ENCODE measurements at regions not wholly inside any gene's neighbourhood (a gene's known extent, or its start where the extent isn't known, plus 50 kb on each side); places are given as distances from the start of the nearest gene placed in this dataset.
"Not testable (repeated sequence)": the region's sequence is repeated elsewhere in the genome, so short reads cannot be mapped to it uniquely, and the experiment has no call there.

DNA sequence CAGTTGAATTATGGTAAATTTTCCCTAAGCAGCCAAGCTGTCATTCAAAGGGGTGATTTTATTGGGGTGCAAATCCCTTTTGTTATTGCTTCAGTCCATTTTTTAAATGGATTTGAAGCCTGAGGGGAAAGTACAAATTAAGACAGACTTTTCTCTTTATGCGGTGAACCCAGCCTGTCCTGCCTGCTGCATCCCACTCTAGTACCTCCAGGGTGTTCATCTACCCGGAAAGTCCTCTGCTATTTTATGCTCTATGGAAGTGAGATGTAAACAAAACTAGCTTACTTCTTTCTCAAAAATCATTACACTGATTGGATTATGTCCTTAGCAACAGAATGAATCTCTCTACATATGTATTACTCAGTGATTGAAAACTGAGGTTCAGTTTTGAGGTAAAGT, 1088.9 kb upstream of the CITED2 start:
- Histone ChIP-seq H3K9ac (ENCODE audit: low read length) (peak overlapping the region; percentile 89), H3K4me1 (ENCODE audit: control insufficient read depth, insufficient read depth, low read length) (peaks cover 32% of the 10 kb centered on the region), H3K27me3 (replicated peaks; ENCODE audit: control insufficient read depth, insufficient read depth, low read length) (no peaks in the 10 kb centered on the region), H3K4me3 (ENCODE audit: low read length) (no peak overlapping the region), H3K9me3 (ENCODE audit: control insufficient read depth, low read length) (peaks cover 28% of the 10 kb centered on the region), H3K36me3 (ENCODE audit: control insufficient read depth, insufficient read depth, low read length, severe bottlenecking) (no peaks in the 10 kb centered on the region)
- peak; percentile 58 for DNase-seq (ENCODE audit: low read depth)

DNA sequence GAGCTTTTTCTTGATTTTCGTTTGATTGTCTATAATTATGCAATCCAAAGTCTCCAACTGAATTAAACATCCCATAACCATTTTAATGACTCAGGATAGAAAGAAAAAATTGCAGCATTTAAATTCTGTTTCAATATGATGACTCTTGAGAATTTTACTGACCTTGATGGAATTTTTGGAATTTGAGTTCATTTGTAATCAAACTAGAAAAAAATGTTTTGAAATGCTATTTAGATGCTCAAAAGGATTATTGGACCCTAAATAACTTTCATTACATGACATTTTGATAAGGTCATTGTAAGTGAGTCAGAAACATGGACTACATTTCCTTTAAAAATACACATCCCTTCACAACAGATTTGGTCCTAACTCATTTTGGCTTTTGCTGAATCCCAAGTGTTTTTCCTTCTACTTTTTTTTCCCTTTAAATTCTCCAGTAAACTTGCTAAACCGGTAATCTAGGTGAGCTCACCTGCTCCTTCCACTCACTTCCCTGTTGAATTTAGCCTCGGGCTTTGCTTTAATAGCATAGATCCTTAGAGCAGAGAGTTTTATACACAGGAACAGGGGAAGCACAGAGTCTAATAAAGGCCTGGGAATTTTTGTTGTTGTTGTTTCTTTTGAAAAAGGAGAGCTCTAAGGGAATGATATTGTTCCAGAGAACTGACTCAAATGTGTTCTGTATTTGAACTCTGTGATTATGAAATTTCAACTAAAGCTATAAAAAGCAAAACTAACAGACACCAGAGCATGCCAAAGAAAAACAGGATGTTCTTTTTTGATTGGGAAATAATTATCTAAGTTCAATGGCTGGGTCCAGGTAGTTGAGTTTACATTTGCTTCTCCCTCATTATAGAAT, 1088.2 kb upstream of the CITED2 start:
- Histone ChIP-seq H3K4me1 (ENCODE audit: control insufficient read depth, insufficient read depth, low read length) (peaks cover 32% of the 10 kb centered on the region), H3K36me3 (ENCODE audit: control insufficient read depth, insufficient read depth, low read length, severe bottlenecking) (no peaks in the 10 kb centered on the region), H3K27me3 (replicated peaks; ENCODE audit: control insufficient read depth, insufficient read depth, low read length) (no peaks in the 10 kb centered on the region), H3K4me3 (ENCODE audit: low read length) (peak overlapping the region; percentile 57), H3K9ac (ENCODE audit: low read length) (peak overlapping the region; percentile 89), H3K9me3 (ENCODE audit: control insufficient read depth, low read length) (peaks cover 22% of the 10 kb centered on the region)
- peak; percentile 90 for DNase-seq (ENCODE audit: low read depth)

- peaks cover 16% of the 10 kb centered on the region for H3K9me3 ChIP-seq (ENCODE audit: control insufficient read depth, low read length)
- peak overlapping the region; percentile 20 for H3K4me3 ChIP-seq (ENCODE audit: low read length)
- peak overlapping the region; percentile 89 for H3K9ac ChIP-seq (ENCODE audit: low read length)
- H3K27me3 ChIP-seq (replicated peaks; ENCODE audit: control insufficient read depth, insufficient read depth, low read length) = no peaks in the 10 kb centered on the region
- H3K4me1 ChIP-seq (ENCODE audit: control insufficient read depth, insufficient read depth, low read length) = peaks cover 32% of the 10 kb centered on the region
- DNase-seq (ENCODE audit: low read depth) = no peak
- H3K36me3 ChIP-seq (ENCODE audit: control insufficient read depth, insufficient read depth, low read length, severe bottlenecking) = no peaks in the 10 kb centered on the region
Observed at GRCh38 chr6:140462076-140462452, 1087.6 kb upstream of the CITED2 start.

DNA sequence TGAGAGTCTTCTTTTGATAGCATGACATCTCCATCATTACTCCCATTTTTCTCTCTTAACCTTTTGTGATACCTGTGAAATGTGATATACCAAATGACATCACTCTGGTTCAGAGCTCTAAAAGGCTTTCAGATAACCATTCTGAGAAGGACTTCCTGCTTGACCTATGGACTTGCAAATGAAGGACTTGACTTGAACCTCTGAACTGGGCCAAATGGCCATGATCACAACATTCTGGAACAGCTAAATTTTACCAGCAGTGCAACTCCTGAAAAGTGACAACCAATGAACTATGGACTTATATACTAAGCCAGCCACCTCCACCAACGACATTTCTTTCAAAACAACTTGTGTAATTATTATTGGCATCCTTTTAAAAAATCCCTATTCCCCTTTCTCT, 1085.8 kb upstream of the CITED2 start:
- H3K4me1 ChIP-seq (ENCODE audit: control insufficient read depth, insufficient read depth, low read length) = peaks cover 32% of the 10 kb centered on the region
- DNase-seq (ENCODE audit: low read depth) = no peak
- no peaks in the 10 kb centered on the region for H3K36me3 ChIP-seq (ENCODE audit: control insufficient read depth, insufficient read depth, low read length, severe bottlenecking)

DNA sequence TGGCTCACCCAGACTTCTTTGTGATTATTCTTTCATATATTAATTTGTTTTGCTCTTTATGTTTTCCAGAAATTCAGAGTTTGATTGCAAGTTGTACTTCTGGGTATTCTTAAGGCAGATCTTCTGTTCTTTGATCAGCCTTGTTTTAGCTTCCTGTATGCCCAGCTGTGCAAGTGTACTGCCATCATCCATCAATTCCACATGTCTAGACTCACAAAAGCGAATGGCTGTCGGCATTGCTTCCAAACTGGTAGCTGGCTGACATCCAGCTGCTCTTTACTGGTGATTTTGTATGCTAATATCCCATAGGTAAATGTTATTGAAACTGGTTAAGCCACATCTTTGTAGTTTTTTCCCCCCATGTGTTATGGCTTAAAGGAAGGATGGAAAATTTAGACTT, 1084.8 kb upstream of the CITED2 start:
- H3K9me3 ChIP-seq (ENCODE audit: control insufficient read depth, low read length) = peaks cover 14% of the 10 kb centered on the region
- H3K4me1 ChIP-seq (ENCODE audit: control insufficient read depth, insufficient read depth, low read length) = peaks cover 27% of the 10 kb centered on the region
- H3K36me3 ChIP-seq (ENCODE audit: control insufficient read depth, insufficient read depth, low read length, severe bottlenecking) = no peaks in the 10 kb centered on the region
- H3K4me3 ChIP-seq (ENCODE audit: low read length) = no peak overlapping the region
- H3K9ac ChIP-seq (ENCODE audit: low read length) = no peak overlapping the region
- no peaks in the 10 kb centered on the region for H3K27me3 ChIP-seq (replicated peaks; ENCODE audit: control insufficient read depth, insufficient read depth, low read length)
- no peak for DNase-seq (ENCODE audit: low read depth)

More for the DNA sequence above, 1085.8 kb upstream of the CITED2 start:
- H3K9me3 ChIP-seq (ENCODE audit: control insufficient read depth, low read length) = peaks cover 5% of the 10 kb centered on the region
- no peaks in the 10 kb centered on the region for H3K27me3 ChIP-seq (replicated peaks; ENCODE audit: control insufficient read depth, insufficient read depth, low read length)
- no peak overlapping the region for H3K4me3 ChIP-seq (ENCODE audit: low read length)
- H3K9ac ChIP-seq (ENCODE audit: low read length) = no peak overlapping the region

DNA sequence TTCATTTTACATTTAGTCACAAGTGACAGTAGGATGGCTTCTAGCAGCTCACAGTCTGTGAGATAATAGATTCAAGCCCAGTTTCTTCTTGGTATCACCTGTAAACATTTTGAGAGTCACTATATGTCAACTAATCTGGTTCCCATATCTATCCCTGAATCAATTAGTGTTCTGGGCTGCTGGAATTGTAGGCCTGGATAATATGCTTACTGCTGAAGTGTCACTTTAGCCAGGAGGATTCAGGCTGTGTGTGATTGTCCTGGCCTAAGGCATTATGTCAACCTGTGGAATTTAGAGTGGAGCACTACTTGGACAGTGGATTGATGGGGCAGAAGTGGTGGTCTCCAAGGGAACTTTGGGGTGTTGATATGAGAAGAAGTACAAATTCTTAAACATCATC, 1071.8 kb upstream of the CITED2 start:
- no peaks in the 10 kb centered on the region for H3K27me3 ChIP-seq (replicated peaks; ENCODE audit: control insufficient read depth, insufficient read depth, low read length)
- H3K4me1 ChIP-seq (ENCODE audit: control insufficient read depth, insufficient read depth, low read length) = peaks cover 18% of the 10 kb centered on the region
- peak overlapping the region; percentile 6 for H3K4me3 ChIP-seq (ENCODE audit: low read length)
- peaks cover 6% of the 10 kb centered on the region for H3K9me3 ChIP-seq (ENCODE audit: control insufficient read depth, low read length)
- no peaks in the 10 kb centered on the region for H3K36me3 ChIP-seq (ENCODE audit: control insufficient read depth, insufficient read depth, low read length, severe bottlenecking)
- peak overlapping the region; percentile 70 for H3K9ac ChIP-seq (ENCODE audit: low read length)
- no peak for DNase-seq (ENCODE audit: low read depth)

- H3K36me3 ChIP-seq (ENCODE audit: control insufficient read depth, insufficient read depth, low read length, severe bottlenecking) = no peaks in the 10 kb centered on the region
- DNase-seq (ENCODE audit: low read depth) = peak; percentile 65
- H3K4me1 ChIP-seq (ENCODE audit: control insufficient read depth, insufficient read depth, low read length) = peaks cover 19% of the 10 kb centered on the region
- H3K9me3 ChIP-seq (ENCODE audit: control insufficient read depth, low read length) = peaks cover 6% of the 10 kb centered on the region
- H3K9ac ChIP-seq (ENCODE audit: low read length) = peak overlapping the region; percentile 70
- H3K27me3 ChIP-seq (replicated peaks; ENCODE audit: control insufficient read depth, insufficient read depth, low read length) = no peaks in the 10 kb centered on the region
- H3K4me3 ChIP-seq (ENCODE audit: low read length) = peak overlapping the region; percentile 6
Observed at GRCh38 chr6:140445474-140446004, 1071.1 kb upstream of the CITED2 start.

DNA sequence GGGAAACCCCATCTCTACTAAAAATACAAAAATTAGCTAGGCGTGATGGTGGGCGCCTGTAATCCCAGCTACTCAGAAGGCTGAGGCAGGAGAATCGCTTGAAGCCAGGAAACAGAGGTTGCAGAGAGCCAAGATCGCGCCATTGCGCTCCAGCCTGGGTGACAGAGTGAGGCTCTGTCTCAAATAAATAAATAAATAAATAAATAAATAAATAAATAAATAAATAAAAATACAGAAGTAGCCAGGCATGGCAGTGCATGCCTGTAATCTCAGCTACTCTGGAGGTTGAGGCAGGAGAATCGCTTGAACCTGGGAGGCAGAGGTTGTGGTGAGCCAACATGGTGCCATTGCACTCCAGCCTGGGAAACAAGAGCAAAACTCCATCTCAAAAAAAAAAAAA, 1068.7 kb upstream of the CITED2 start:
- H3K4me1 ChIP-seq (ENCODE audit: control insufficient read depth, insufficient read depth, low read length) = peaks cover 30% of the 10 kb centered on the region
- not testable (repeated sequence) for H3K9ac ChIP-seq (ENCODE audit: low read length); DNase-seq (ENCODE audit: low read depth); H3K36me3 ChIP-seq (ENCODE audit: control insufficient read depth, insufficient read depth, low read length, severe bottlenecking); H3K27me3 ChIP-seq (replicated peaks; ENCODE audit: control insufficient read depth, insufficient read depth, low read length); H3K9me3 ChIP-seq (ENCODE audit: control insufficient read depth, low read length); H3K4me3 ChIP-seq (ENCODE audit: low read length)

DNA sequence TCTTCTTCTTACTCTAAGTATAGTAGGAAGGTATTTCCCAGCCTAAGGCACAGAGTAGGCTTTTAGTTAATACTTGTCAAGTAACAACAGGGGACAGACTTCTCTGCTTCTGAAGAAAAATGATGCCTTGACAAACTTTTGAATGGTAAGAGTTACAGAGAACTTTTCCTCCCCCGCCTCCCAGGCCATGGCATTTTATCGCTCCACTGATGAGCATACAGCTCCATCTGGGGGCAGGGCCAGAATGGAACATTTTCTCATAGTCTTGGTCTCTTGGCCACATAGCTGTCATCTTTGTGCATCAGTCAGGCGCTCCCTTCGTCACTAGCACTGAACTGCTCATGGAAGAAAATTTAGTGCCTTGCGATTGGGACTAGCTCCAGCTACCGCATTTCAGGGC, 1066.8 kb upstream of the CITED2 start:
- H3K36me3 ChIP-seq (ENCODE audit: control insufficient read depth, insufficient read depth, low read length, severe bottlenecking) = no peaks in the 10 kb centered on the region
- H3K27me3 ChIP-seq (replicated peaks; ENCODE audit: control insufficient read depth, insufficient read depth, low read length) = no peaks in the 10 kb centered on the region
- H3K9me3 ChIP-seq (ENCODE audit: control insufficient read depth, low read length) = no peaks in the 10 kb centered on the region
- peaks cover 38% of the 10 kb centered on the region for H3K4me1 ChIP-seq (ENCODE audit: control insufficient read depth, insufficient read depth, low read length)
- H3K4me3 ChIP-seq (ENCODE audit: low read length) = no peak overlapping the region
- DNase-seq (ENCODE audit: low read depth) = peak; percentile 27
- H3K9ac ChIP-seq (ENCODE audit: low read length) = peak overlapping the region; percentile 64

DNA sequence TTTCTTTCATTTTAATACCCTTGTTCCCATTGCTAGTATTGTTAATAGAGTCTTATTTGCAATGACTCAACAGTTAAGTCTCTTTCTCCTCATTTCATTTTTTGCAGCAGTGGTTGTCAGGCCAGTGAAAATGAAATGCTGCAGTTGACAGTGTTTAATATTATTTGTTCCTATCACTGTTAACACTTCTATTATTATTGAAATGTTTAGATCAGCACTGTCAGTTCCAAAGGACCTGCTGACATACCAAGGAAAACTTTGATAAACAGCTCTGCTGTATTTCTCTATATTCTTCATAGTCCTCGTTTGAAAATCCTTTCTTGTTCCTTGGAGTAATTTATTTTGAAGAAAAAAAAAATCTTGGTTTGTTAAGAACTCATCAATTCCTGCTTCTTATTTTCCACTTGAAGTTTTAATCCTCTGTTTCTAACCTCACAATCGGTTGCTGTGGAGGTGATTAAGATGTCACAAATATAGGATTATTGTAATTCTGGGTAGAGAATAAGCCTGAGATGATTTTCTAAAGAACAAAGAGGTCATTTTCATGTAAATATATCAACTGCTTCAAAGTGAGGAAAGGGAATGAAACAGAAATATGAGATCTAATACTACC, 1065.9 kb upstream of the CITED2 start:
- Histone ChIP-seq H3K9ac (ENCODE audit: low read length) (peak overlapping the region; percentile 64), H3K4me1 (ENCODE audit: control insufficient read depth, insufficient read depth, low read length) (peaks cover 36% of the 10 kb centered on the region), H3K27me3 (replicated peaks; ENCODE audit: control insufficient read depth, insufficient read depth, low read length) (no peaks in the 10 kb centered on the region), H3K4me3 (ENCODE audit: low read length) (no peak overlapping the region), H3K36me3 (ENCODE audit: control insufficient read depth, insufficient read depth, low read length, severe bottlenecking) (no peaks in the 10 kb centered on the region), H3K9me3 (ENCODE audit: control insufficient read depth, low read length) (no peaks in the 10 kb centered on the region)
- DNase-seq (ENCODE audit: low read depth) = no peak

- H3K27me3 ChIP-seq (replicated peaks; ENCODE audit: control insufficient read depth, insufficient read depth, low read length) = no peaks in the 10 kb centered on the region
- DNase-seq (ENCODE audit: low read depth) = peak; percentile 34
- peaks cover 7% of the 10 kb centered on the region for H3K9me3 ChIP-seq (ENCODE audit: control insufficient read depth, low read length)
- H3K36me3 ChIP-seq (ENCODE audit: control insufficient read depth, insufficient read depth, low read length, severe bottlenecking) = no peaks in the 10 kb centered on the region
- no peak overlapping the region for H3K4me3 ChIP-seq (ENCODE audit: low read length)
- peak overlapping the region; percentile 25 for H3K9ac ChIP-seq (ENCODE audit: low read length)
- H3K4me1 ChIP-seq (ENCODE audit: control insufficient read depth, insufficient read depth, low read length) = peaks cover 29% of the 10 kb centered on the region
Observed at GRCh38 chr6:140438346-140438735, 1063.9 kb upstream of the CITED2 start.

All from adipocyte (in vitro differentiated cells).